Suprapubic skin (tissue), 3 donors: ENCODE measurements at regions not wholly inside any gene's neighbourhood (a gene's known extent, or its start where the extent isn't known, plus 50 kb on each side); places are given as distances from the start of the nearest gene placed in this dataset.

Source experiments
- CTCF ChIP-seq, 2 donors: fragments of 200-600 bp in 1 of 2; fragments of 450-650 bp in 1 of 2; sonication (generic) in 1 of 2; IDR thresholded peaks; one replicate each; pipeline ENCODE4 v1.5.1; 2016 to 2019; ENCODE audit warnings: antibody characterized with exemption in 2 of 2, mild to moderate bottlenecking in 1 of 2, moderate library complexity in 1 of 2
- POLR2A ChIP-seq, 2 donors: fragments of 450-650 bp; IDR thresholded peaks; one replicate each; pipeline ENCODE4 v1.6.1; 2017; ENCODE audit warnings: antibody characterized with exemption in 2 of 2, mild to moderate bottlenecking in 2 of 2, moderate library complexity in 2 of 2

- TF ChIP-seq POLR2A (IDR thresholded peaks at IDR 0.05) (no peak), CTCF (IDR thresholded peaks at IDR 0.05) (no peak)
These were observed 217.2 kb upstream of the PKDCC start for GRCh38 chr2:41830600-41830999.
